ENCODE measurements at regions not wholly inside any gene's neighbourhood (a gene's known extent, or its start where the extent isn't known, plus 50 kb on each side); places are given as distances from the start of the nearest gene placed in this dataset.
"Not testable (repeated sequence)": the region's sequence is repeated elsewhere in the genome, so short reads cannot be mapped to it uniquely, and the experiment has no call there.

DNA sequence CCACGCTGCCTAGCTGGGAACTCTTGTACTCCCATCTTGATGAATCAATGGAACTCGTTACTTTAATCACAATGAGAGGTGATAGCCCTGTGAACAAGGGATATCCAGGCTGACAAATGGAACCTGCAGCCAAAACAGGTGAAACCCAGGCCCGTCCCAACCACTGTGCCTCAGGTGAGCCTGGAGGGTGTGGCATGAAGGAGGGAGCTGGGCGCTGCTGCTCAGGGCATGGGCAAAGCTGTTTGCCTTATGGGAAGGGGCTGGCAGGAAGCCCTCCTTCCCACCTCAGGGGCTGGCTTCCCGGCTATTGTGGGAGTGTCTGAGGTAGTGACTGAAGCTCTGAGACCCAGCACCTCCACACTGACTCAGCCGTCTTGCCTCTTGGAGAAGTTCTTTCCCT lies 209.4 kb upstream of the ATP6AP2 start:
- DNase-seq (ENCODE audit: low read depth), result no peak

DNA sequence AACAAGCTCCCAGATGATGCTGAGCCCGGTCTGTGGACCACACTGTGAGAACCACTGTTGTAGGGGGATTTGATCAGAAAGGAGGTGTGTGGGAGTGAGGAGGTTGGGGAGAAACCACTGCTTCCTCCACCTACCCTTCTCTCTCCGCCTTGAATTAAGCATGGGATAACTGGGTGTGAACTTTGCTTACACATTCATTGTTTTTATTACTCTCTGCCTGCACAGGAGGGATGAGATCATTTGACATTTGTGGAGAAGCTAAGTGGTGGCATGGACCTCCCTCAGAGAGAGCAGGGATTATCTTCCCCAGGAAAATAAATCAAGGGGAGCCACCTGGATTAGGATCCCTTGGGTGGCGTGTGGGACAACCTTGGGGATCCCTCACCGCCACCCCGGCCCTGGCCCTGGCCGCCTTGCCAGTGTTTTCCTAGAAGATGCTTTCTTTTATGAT lies 212.1 kb upstream of the ATP6AP2 start:
- no peak for DNase-seq (ENCODE audit: low read depth)

DNA sequence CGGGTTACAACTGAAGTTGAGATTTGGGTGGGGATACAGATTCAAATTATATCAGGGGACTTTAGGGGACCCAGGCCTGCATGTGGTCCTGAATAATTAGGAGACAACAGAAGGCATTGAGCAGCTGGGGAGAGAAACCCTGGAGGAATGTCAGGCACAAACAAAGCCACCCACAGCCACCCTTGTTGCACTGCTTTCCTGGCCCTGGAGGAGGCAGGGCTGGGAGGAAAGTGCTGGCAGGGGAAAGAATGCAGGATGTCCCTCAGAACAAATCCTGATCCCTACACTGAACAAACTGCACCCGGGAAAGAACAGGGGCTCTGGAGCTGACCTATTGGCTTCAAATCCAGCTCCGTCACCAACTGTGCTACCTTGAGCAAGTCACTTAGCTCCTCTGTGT lies 214.1 kb upstream of the ATP6AP2 start:
- no peak for DNase-seq (ENCODE audit: low read depth)

DNA sequence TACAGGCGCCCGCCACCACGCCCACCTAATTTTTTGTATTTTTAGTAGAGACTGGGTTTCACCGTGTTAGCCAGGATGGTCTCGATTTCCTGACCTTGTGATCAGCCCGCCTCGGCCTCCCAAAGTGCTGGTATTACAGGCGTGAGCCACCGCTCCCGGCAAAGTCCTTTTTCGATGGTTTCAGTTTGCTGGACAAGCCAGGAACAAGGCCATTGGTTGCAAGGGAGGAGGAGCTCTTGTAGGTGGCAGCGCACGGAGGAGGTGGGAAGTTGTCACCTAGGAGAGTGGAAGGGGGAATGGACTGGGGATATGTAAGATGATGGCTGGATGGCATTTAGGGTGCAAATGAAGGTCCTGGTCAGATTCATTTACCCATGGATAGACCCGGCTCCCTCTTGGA lies 218.5 kb upstream of the ATP6AP2 start:
- DNase-seq (ENCODE audit: low read depth), result not testable (repeated sequence)

DNA sequence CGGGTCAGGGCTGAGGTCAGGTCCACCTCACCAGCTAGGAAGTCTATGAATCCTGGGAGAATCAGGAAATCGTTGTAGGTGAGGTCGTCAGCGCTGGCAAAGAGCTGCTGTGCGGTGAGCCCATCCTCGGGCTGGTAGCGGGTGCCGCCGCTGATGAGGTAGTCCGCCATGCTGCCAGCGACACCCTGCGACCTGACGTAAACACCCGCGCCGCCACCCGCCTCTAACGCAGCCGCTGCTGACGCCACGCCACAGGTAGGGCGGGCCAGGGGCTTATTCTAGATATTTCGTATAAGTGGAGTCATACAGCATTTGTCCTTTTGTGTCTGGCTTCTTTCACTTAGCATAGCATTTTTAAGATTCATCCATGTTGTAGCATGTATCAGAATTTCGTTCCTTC lies 220.2 kb upstream of the ATP6AP2 start:
- no peak for DNase-seq (ENCODE audit: low read depth)

DNA sequence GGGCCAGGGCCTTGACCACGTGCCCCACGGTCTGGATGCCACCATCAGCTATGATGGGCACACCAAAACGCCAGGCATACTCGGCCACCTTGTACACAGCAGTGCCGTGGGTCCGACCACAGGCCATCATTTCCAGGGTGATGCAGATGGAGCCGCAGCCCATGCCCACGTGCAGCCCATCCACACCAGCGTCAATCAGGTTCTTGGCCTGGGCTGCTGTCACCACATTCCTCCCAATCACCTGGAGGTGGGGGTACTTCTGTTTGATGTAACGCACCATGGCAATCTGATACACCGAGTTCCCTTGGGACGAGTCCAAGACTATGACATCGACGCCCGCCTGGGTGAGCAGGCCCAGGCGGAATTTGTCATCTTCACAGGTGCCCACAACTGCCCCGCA lies 221.2 kb upstream of the ATP6AP2 start:
- no peak for DNase-seq (ENCODE audit: low read depth)

DNA sequence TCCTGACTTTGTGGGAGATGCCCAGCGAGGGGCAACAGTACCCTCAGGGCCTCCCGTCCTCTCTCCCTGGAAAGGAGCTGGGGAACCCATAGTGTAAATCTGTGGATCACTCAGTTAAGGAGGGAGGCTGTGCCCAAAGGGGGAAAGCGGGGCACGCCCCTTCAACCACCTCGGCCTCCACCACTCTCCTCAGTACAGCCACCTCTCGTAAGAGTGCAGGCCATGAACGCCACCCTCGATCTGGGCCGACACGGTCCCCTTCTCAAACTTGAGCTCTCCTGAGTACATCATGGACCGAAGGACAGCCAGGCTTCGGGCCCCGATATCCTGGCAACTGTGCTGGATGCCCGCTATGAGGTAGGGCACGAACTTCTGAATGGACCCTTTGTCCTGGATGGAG lies 221.8 kb upstream of the ATP6AP2 start:
- no peak for DNase-seq (ENCODE audit: low read depth)

DNA sequence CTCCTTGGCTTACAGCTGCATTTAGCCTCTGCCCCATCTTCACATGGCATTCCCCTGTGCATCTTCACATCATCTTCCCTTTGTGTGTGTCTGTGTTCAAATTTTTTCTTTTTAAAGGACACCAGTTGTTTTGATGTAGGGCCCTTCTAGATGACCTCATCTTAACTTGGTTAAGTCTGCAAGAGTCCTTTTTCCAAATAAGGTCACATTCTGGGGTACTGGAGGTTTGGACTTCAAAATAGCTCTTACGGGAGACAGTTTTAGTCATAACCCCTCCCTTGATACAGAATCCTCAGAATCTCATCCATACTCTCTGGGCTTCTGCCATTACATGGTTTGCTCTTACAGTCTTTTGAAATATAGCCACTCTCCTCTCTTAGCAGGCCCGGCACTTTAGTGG lies 231.5 kb upstream of the ATP6AP2 start:
- no peak for DNase-seq (ENCODE audit: low read depth)

DNA sequence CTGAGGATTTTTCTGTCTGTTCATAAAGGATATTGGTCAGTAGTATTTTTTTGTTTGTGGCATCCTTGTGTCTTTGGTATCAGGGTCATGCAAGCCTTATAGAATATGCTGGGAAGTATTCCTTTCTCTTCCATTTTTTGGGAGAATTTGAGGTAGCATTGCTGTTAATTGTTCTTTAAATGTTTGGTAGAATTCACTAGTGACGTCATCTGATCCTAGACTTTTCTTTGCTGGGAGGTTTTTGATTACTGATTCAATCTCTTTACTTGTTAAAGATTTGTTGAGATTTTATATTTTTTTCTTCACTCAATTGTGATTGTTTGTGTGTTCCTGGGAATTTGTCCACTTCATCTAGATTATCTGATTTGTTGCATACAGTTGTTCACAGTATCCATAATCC lies 234.4 kb upstream of the ATP6AP2 start:
- DNase-seq (ENCODE audit: low read depth), result no peak

DNA sequence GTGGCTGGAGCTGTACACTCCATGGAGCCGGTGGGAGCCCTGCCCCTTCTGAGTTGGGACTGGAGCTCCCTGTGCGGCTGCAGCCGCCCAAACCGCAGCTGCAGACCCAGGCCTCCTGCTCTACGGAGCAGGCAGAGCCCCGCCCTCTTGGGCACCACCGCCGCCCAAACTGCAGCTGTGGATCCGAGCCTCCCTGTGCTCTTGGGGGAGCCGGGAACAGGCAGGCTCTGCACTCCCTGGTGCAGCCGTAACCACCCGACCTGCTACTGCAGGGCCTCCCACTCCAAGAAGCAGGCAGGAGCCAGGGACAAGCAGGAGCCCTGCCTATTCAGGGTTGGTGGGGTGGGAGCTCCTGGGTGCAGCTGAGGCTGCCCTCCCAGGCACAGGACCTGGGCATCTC lies 237.5 kb upstream of the ATP6AP2 start:
- DNase-seq (ENCODE audit: low read depth), result no peak

DNA sequence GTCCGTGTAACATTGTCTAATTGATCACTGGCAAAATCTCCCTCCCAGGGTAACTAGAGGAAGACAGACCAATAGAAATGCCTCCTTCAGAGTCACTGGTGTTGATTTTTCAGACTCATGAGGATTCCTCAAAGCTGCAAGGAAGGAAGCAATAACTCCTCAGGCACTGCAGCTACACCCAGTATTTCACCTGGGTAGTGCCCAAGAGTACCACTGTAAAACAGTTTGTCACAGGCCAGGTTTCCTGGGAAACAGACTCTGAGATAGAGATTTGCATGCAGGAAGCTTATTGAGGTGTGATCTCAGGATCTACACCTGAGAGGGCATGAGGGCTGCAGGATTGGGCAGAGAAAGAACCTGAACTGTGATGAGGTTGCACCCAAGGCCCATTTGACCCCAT lies 240.7 kb upstream of the ATP6AP2 start:
- no peak for DNase-seq (ENCODE audit: low read depth)

DNA sequence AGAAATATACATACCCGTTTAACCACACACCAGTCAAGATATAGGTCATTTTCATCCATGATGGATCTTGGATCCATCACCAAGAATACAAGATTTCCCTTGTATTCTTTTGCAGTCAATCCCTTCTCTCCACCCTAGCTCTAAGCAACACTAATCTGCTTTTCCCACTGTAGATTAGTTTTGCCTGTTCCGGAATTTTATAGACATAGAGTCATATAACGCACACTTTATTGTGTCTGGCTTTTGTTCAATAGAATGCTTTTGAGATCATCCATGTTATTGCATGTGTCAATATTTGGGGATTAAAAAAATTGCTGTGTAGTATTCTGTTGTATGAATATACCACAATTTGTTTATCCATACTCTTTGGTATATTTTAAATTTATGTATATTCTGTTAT lies 235.6 kb upstream of the BCOR start:
- DNase-seq (ENCODE audit: low read depth), result no peak

DNA sequence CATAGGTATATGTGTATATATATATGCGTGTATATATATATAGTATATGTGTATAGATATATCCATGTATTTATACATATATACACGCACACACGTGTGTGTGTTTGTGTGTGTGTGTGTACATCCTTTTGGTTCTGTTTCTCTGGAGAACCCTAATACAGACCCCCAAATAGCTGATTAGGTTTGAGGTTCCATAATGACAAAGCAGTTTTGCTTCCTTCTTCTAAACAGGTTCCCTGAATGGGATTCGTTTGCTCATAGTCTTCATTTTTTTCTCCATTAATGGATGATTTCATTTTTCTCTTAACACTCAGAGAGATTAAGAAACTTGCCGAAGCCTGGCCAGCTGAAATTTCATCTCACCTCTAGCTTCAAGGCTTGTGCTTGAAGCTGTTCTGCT lies 234.0 kb upstream of the BCOR start:
- no peak for DNase-seq (ENCODE audit: low read depth)

DNA sequence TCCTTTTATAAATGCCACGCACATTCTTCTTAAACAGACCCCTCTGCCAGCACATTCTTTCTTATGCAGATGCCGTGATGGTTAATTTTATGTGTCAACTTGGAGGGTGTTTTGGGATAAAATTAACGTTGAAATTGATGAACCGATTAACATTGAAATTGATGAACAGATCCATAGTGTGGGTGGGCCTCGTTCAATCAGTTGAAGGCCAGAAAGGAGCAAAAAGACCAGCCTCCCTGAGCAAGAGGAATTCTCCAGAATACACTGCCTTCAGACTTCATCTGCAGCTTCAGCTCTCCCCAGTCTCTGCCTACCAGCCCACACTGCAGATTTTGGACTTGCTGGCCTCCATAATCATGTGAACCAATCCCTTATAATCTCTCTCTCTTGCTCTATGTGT lies 233.6 kb upstream of the BCOR start:
- DNase-seq (ENCODE audit: low read depth), result no peak

DNA sequence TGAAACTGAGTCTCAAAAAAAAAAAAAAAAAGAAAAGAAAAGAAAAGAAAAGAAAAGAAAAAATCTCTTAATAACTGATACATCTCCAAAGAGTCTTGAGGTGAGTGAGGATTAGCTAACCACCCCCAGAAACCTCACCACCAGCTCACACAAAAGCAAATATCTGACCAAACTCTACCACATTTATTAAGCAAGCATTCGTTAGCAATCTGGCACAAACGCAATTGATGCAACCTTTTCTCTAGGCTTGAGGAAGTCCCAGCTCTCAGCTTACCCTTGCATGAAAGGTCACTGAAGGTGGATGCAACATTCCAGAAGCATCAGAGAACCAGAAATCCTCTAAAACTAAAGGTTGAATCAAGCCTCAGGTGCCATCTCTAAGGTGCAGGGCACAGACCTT lies 231.9 kb upstream of the BCOR start:
- no peak for DNase-seq (ENCODE audit: low read depth)

DNA sequence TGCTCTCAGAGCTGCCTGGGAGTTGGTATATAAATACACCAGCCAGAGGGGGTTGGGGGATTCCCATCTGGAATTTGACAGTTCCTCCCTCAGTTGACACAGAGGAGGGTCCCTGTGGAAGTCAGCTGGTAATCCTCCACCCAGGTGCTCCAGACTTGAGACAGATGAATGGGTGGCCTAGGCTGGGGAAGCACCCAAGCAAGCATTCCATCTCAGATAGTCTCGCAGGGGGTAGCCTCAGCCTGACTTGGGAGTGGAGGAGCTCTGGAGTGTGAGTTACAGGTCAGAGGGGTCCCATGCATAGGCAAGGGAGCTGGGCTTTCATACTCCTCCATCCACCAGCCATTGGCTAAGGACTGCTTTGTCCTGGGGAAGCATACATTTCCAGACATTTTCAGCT lies 229.3 kb upstream of the BCOR start:
- DNase-seq (ENCODE audit: low read depth), result no peak

DNA sequence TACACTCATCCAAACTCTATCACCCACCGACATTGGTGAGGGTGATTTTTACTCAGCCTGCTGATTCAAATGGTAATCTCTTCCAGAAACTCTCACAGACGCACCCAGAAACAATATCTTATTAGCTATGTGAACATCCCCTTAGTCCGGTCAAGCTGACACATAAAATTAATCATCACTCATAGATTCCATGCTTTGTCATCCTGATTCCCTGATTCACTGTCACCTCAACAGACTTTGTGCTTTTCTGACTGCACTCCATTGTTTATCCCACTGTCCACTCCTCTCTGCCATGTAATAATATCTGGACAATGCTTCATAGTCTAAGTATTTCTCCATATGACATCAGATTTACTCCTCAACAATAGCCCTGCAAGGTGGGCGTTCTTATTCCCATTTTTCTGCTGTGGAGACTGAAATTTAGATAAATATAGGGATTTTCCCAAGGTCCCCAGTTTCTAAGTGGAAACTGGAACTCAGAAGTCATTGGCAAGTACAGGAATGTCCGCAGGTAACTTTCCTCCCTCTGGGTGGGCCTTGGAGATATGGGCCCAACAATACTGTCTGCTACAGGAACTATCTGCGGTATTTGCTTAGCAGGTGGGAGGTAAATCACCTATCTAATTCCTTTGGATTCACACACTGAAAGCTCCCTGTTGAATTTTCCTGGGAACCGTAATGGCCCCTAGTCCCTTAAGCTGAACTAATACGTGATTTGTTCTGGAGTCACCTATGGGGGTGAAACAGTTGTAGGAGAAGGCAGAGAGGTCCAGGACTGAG lies 228.6 kb upstream of the BCOR start:
- no peak for DNase-seq (ENCODE audit: low read depth)

DNA sequence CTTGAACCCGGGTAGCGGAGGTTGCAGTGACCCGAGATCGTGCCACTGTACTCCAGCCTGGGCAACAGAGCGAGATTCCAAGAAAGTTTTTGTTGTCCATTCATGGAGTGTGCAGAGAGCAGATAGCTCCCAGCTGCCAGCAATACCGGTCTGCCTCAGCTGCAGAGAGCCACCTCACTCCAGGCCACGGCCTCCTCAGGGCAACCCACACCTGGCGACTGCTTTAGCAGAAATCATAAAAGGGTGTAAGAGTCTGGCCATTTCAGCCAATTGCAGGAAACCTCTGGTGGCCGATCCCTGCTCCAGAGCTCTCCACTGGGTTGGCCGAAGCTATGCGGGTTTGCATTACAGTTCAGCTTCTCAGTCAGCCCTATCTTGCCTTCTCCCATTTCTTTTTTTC lies 227.4 kb upstream of the BCOR start:
- DNase-seq (ENCODE audit: low read depth), result no peak

DNA sequence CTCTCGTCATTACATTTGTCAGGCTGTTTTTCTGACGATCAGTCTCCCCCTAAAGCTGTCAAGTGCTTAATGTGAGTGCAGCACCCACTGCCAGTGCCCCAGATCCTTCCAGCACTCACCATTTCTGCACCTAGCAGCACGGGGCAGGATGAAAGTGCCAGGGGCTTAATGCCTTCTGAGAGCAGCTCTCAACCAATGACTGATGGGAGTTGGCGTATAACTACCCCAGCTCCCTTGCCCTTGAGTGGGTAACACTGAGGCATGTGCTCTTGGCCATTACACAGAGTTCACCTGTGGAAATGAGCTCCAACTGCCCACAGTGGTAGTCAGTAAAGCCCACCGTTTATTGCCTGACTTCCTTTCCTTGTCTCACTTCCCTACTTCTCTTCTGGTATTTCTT lies 226.2 kb upstream of the BCOR start:
- DNase-seq (ENCODE audit: low read depth), result no peak

DNA sequence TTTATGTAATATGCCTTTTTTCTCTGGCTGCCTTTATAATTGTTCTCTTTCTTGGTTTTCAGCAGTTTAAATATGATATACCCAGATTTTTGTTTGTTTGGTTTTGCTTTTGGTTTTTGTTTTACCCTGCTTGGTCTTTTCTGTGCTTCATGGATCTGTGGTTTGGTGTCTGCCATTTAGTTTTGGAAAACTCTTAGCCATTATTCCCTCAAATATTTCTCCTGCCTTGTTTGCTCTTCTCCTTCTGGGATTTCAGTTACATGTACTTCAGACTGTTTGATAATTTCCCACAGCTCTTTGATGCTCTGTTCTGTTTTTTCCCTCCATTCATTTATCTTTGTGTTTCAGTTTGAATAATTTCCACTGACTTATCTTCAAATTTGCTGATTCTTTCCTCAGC lies 223.1 kb upstream of the BCOR start:
- no peak for DNase-seq (ENCODE audit: low read depth)

DNA sequence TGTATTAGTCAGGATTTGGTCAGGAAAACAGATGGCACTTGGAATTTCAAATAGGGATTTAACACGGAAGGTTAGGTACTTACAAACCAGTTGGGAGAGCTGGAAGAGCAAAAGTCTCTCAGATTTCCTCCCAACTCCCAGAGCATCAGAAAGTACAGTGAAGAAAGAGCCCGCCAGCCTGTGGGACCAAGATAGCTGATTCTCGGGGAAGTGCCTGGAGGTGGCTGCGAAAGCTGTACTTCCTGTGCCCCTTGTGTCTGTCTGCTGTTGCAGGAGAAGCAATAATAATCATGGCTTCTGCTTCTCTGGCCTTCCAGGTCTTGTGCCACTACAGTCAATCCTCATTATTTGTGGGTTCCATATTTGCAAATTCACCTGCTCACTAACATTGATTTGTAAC lies 221.0 kb upstream of the BCOR start:
- no peak for DNase-seq (ENCODE audit: low read depth)

DNA sequence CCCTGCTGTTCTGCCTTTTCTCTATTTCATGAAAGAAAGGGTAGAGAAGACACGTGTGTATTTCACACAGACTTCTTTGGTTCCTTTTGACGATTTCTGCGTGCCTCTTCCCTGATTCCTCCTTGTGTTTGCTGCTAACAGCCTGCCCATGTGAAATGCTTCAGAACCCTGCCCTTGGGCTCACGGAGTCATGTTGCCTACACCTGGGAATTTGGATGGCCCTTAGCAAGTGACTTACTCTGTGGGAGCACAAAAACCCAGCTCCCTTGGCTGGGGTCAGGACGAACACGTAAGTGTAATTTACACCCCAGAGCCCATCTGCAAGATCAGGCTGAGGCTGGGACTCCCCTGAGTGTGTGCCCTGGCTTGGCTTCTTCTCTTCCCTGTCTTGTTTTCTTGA lies 220.3 kb upstream of the BCOR start:
- DNase-seq (ENCODE audit: low read depth), result no peak

DNA sequence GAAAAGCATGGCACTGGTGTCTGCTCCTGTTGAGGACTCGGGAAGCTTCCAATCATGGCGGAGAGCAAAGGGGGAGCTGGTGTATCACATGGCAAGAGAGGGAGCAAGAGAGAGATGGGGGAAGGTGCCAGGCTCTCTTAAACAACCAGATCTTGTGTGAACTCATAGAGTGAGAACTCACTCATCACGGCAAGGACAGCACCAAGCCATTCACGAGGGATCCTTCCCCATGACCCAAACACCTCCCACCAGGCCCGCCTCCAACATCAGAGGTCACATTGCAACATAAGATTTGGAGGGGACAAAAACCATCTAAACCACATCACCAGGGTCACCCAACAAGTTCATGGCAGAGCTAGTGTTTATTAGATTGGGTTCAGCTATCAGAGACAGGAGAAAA lies 218.7 kb upstream of the BCOR start:
- DNase-seq (ENCODE audit: low read depth), result no peak

DNA sequence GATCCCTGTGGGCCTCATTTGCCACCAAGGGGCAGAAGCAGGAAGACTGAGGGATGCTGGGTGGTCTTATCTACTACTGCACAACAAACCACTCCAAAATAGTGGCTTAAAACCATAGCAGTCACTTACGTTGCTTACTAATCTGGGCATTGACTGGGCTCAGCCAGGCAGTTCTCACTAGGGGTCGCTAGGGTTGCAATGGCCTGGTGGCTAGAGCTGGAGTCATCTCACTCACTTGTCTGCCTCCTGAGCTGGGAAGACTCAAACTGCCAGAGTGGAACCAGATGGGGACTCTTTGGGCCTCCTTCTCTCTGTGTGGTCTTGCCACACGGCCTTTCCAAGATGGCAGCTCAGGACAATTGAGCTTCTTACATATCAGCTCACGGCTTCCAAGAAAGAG lies 216.3 kb upstream of the BCOR start:
- DNase-seq (ENCODE audit: low read depth), result no peak

DNA sequence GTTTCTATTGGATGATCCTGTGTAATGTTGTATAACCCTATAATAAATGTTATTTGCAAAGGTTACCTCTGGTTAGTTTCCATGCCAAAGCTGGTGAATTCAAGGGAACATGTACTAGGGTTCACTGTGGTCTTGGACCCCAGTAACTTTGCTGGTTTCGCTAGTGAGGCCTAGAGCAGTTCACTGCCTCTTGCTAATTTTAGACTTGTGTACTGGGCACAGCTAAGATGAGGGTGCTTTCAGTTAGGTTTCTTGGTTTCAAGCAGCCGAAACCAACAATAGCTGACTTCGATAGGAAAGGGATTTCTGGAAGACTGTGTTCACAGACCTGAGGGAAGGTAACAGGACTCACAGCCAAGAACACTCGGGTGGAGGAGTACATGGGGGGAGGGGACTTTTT lies 215.5 kb upstream of the BCOR start:
- no peak for DNase-seq (ENCODE audit: low read depth)

Data from activated T-cell treated with anti-CD3 and anti-CD28 coated beads for 24 hours (primary cell).